ENCODE measurements at regions not wholly inside any gene's neighbourhood (a gene's known extent, or its start where the extent isn't known, plus 50 kb on each side); places are given as distances from the start of the nearest gene placed in this dataset.

DNA sequence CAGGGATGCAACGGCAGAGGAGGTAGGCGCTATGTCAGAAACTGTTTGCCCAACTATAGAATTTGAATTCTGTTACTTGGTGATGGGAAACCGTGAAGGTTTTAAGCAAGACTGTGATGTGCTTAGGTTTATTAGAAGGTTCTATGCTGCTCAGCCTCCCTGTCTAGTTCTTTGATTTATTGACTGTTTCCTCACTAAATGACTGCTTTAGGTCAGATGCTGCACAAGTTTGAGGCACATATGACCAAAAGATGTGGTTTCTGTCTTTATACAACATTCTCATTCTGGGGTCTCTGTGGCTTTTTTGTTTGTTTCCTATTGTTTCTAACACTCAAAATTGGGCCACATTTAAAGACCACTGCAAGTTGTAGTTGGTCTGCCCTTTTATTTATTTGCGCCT, 323.0 kb upstream of the OBI1 start:
- intact Hi-C loops (cut with DNase I) = no loop called here
- Histone ChIP-seq H3K4me3 (no peak overlapping the region), H3K27me3 (no peaks in the 10 kb centered on the region), H3K36me3 (replicated peaks in 1 of 2; ENCODE audit: insufficient read depth in 1 of 2, low read depth in 2 of 2) (no peaks in the 10 kb centered on the region), H3K27ac (no peak overlapping the region), H3K4me1 (no peaks in the 10 kb centered on the region), H3K9me3 (no peaks in the 10 kb centered on the region)
- TF ChIP-seq POLR2A (IDR thresholded peaks at IDR 0.05) = no peak
- TF ChIP-seq, protein P1, sequence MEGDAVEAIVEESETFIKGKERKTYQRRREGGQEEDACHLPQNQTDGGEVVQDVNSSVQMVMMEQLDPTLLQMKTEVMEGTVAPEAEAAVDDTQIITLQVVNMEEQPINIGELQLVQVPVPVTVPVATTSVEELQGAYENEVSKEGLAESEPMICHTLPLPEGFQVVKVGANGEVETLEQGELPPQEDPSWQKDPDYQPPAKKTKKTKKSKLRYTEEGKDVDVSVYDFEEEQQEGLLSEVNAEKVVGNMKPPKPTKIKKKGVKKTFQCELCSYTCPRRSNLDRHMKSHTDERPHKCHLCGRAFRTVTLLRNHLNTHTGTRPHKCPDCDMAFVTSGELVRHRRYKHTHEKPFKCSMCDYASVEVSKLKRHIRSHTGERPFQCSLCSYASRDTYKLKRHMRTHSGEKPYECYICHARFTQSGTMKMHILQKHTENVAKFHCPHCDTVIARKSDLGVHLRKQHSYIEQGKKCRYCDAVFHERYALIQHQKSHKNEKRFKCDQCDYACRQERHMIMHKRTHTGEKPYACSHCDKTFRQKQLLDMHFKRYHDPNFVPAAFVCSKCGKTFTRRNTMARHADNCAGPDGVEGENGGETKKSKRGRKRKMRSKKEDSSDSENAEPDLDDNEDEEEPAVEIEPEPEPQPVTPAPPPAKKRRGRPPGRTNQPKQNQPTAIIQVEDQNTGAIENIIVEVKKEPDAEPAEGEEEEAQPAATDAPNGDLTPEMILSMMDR (IDR thresholded peaks at IDR 0.05) = no peak
- WGBS, 2 donors = 51 to 67% methylated on average over 4 of the region's 4 CpGs
- DNase-seq (no peak), ATAC-seq (no peak)

DNA sequence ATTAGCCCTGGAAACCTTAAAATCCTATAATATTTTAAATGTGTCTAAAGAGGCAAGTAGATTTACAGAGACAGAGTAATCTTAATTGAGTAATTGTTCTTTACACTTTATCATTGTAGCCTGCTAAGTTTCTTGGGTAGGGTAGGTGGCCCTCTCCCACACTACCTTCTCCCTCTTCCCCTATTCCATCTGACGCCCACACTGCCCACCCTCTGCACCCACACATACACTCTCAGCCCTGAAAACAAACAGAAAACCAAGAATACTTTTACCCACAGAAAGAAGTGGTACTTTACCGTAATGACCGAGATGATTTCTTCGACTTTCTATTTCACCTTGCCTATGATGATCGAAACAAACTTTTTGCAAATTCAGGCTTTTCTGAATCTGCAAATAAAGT, 320.4 kb upstream of the OBI1 start:
- Histone ChIP-seq H3K9me3 (no peaks in the 10 kb centered on the region), H3K4me1 (no peaks in the 10 kb centered on the region), H3K4me3 (no peak overlapping the region), H3K27ac (no peak overlapping the region), H3K36me3 (replicated peaks in 1 of 2; ENCODE audit: insufficient read depth in 1 of 2, low read depth in 2 of 2) (no peaks in the 10 kb centered on the region), H3K27me3 (no peaks in the 10 kb centered on the region)
- ATAC-seq (no peak), DNase-seq (no peak)
- WGBS, 2 donors = 67 to 68% methylated on average over 5 of the region's 5 CpGs
- intact Hi-C loops (cut with DNase I) = loop anchor here (5.0 kb wide), 1 partner anchor 842 kb away; no protein-coding TSS in a partner anchor
- TF ChIP-seq, protein P1 (IDR thresholded peaks at IDR 0.05) = no peak
- TF ChIP-seq POLR2A (IDR thresholded peaks at IDR 0.05) = no peak

DNA sequence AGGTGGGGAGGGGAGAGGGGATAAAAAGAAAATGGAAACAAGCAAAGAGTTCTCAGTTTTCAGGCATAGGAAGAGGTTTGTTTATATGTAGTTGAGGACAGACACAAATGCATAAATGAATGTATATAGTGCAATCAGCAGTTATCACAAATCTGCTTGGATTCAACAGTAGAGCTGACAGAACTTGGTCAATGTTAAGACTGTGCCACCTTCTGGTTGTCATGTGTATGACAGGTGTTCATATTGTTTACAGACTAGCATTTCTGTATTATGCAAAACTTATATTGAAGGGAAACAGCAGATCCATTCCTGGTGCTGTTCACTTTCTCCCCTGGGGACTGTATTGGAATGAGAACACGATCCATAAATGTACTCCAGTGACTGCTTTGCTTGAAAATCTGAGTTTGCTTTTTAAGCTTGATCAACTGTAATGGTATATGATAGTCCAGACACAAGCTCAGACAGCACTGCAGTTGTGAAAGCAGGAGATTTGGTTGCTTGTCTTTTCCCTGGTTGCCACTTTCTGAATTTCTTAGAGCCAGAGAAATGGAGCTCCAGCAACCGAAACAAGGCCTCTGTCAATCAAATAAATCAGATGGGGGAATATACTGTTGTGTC, 319.5 kb upstream of the OBI1 start:
- no peak for TF ChIP-seq POLR2A (IDR thresholded peaks at IDR 0.05)
- TF ChIP-seq, protein P1 (IDR thresholded peaks at IDR 0.05) = peak; percentile 16 to 80 (median 64)
- ATAC-seq (peak; percentile 81), DNase-seq (peak; percentile 40 to 67 (median 45))
- Histone ChIP-seq H3K4me1 (no peaks in the 10 kb centered on the region), H3K27ac (no peak overlapping the region), H3K36me3 (replicated peaks in 1 of 2; ENCODE audit: insufficient read depth in 1 of 2, low read depth in 2 of 2) (no peaks in the 10 kb centered on the region), H3K9me3 (no peaks in the 10 kb centered on the region), H3K27me3 (no peaks in the 10 kb centered on the region), H3K4me3 (no peak overlapping the region)
- intact Hi-C loops (cut with DNase I) = loop anchor here (5.0 kb wide), 1 partner anchor 841 kb away; no protein-coding TSS in a partner anchor
- 3 to 11% methylated on average over 2 of the region's 2 CpGs for WGBS, 2 donors

DNA sequence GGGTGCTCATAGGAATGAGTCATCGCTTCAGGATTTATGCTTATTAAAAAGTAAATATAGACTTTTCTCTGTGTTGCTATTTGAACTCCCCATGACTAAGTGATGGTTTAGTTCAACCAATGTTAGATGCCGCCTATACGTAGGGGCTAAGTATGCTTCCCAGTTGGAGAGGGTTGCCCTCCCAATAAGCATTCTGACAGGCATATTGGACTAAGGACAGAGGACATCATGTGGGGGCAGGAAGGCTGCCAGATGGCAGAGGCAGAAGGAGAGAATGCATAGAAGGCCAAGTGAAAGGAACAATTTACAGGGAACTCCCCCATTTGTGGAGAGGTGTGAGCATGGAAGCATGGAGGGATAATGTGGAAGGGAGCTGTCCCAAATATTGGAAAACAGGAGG, 318.4 kb upstream of the OBI1 start:
- no peaks in the 10 kb centered on the region for H3K4me1 ChIP-seq
- no peaks in the 10 kb centered on the region for H3K9me3 ChIP-seq
- DNase-seq (no peak), ATAC-seq (no peak)
- no peak overlapping the region for H3K4me3 ChIP-seq
- intact Hi-C loops (cut with DNase I) = loop anchor here (5.0 kb wide), 1 partner anchor 840 kb away; no protein-coding TSS in a partner anchor
- no peak overlapping the region for H3K27ac ChIP-seq
- H3K36me3 ChIP-seq (replicated peaks in 1 of 2; ENCODE audit: insufficient read depth in 1 of 2, low read depth in 2 of 2) = no peaks in the 10 kb centered on the region
- H3K27me3 ChIP-seq = no peaks in the 10 kb centered on the region
- WGBS, 2 donors = 72 to 77% methylated on average over 3 of the region's 3 CpGs
- no peak for TF ChIP-seq POLR2A (IDR thresholded peaks at IDR 0.05)
- TF ChIP-seq, protein P1 (IDR thresholded peaks at IDR 0.05) = no peak

DNA sequence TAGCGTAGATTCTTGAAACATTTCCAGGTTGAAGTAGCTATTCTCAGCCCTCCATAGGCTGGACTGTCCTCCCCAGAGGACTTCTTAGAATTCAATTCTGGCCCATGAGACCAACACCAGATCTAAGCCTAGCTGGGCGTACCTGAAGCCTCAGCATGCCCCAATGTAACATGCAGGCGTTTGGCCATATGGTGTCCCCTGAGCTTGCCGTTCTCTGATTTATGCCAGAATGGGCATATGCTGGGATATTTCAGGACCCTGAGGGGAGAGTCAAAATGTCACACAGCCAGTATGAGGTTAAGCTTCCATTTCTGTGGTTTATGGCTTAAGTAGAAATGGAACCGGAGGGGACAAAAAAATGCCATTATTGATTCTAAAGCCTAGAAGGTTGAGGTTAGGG, 317.7 kb upstream of the OBI1 start:
- no peaks in the 10 kb centered on the region for H3K9me3 ChIP-seq
- no peaks in the 10 kb centered on the region for H3K36me3 ChIP-seq (replicated peaks in 1 of 2; ENCODE audit: insufficient read depth in 1 of 2, low read depth in 2 of 2)
- H3K4me1 ChIP-seq = no peaks in the 10 kb centered on the region
- intact Hi-C loops (cut with DNase I) = loop anchor here (5.0 kb wide), 1 partner anchor 839 kb away; no protein-coding TSS in a partner anchor
- H3K4me3 ChIP-seq = no peak overlapping the region
- DNase-seq (no peak), ATAC-seq (no peak)
- no peak overlapping the region for H3K27ac ChIP-seq
- TF ChIP-seq, protein P1 (IDR thresholded peaks at IDR 0.05) = no peak
- no peak for TF ChIP-seq POLR2A (IDR thresholded peaks at IDR 0.05)
- H3K27me3 ChIP-seq = no peaks in the 10 kb centered on the region
- 61 to 69% methylated on average over 5 of the region's 5 CpGs for WGBS, 2 donors
